ENCODE measurements at regions not wholly inside any gene's neighbourhood (a gene's known extent, or its start where the extent isn't known, plus 50 kb on each side); places are given as distances from the start of the nearest gene placed in this dataset.

DNA sequence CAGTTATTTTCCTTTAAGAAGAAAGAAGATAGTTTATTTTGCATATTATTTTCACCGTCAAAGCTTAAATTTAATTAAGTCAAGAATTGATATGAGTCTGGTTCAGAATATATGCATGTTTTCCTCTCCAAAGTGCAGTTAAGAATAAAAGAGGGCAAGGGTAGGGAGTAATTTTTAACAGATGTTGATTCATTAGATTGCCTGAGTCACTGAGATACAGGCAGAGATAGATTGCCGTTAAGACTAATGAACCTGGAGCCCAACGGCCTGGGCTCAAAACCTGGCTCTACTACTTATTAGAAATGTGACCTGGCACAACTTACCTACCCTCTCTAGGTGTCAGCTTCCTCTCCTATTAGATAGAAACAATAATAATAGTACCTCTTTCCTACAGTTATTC, 1037.4 kb upstream of the PABPC4L start:
- TF ChIP-seq POLR2AphosphoS5 (IDR thresholded peaks at IDR 0.05; ENCODE audit: borderline replicate concordance, low read depth, low read length) (no peak; the same call in 1 of the 2 replicates), EZH2 (IDR thresholded peaks at IDR 0.05) (no peak), FOXP2 (optimal IDR thresholded peaks at IDR 0.05; ENCODE audit: control extremely low read depth, extremely low read length, insufficient read depth) (no peak)

Measured in SK-N-MC (cell line).